ENCODE measurements at regions not wholly inside any gene's neighbourhood (a gene's known extent, or its start where the extent isn't known, plus 50 kb on each side); places are given as distances from the start of the nearest gene placed in this dataset.

GRCh38 chr3:43907508-43907858 lies 216.7 kb downstream of the ABHD5 start:
- TF ChIP-seq, protein P1, sequence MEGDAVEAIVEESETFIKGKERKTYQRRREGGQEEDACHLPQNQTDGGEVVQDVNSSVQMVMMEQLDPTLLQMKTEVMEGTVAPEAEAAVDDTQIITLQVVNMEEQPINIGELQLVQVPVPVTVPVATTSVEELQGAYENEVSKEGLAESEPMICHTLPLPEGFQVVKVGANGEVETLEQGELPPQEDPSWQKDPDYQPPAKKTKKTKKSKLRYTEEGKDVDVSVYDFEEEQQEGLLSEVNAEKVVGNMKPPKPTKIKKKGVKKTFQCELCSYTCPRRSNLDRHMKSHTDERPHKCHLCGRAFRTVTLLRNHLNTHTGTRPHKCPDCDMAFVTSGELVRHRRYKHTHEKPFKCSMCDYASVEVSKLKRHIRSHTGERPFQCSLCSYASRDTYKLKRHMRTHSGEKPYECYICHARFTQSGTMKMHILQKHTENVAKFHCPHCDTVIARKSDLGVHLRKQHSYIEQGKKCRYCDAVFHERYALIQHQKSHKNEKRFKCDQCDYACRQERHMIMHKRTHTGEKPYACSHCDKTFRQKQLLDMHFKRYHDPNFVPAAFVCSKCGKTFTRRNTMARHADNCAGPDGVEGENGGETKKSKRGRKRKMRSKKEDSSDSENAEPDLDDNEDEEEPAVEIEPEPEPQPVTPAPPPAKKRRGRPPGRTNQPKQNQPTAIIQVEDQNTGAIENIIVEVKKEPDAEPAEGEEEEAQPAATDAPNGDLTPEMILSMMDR (IDR thresholded peaks at IDR 0.05; ENCODE audit: poor library complexity) = no peak
- no peak for TF ChIP-seq EZH2 (IDR thresholded peaks at IDR 0.05; ENCODE audit: borderline replicate concordance)

All from hepatocyte (in vitro differentiated cells).